IPS DF 4.7 (cell line): ENCODE measurements at regions not wholly inside any gene's neighbourhood (a gene's known extent, or its start where the extent isn't known, plus 50 kb on each side); places are given as distances from the start of the nearest gene placed in this dataset.
A peak's percentile ranks its signal among the peaks of the same experiment; 100 is the strongest.

Experiments
- DNase-seq: peaks from one replicate; pipeline ENCODE4 v3.0.0-alpha.2; 2013; ENCODE audit warnings: low spot score; ENCODE audit errors: extremely low read depth

- no peak for DNase-seq
Observed at GRCh38 chr18:5643288-5643687, 99.5 kb upstream of the EPB41L3 start.

GRCh38 chr18:5640939-5641338, 97.1 kb upstream of the EPB41L3 start:
- no peak for DNase-seq

GRCh38 chr18:5639131-5639530, 95.3 kb upstream of the EPB41L3 start:
- DNase-seq: no peak

- DNase-seq: no peak
Observed at GRCh38 chr18:5632041-5632440, 88.2 kb upstream of the EPB41L3 start.

GRCh38 chr18:5630900-5631413, 87.2 kb upstream of the EPB41L3 start:
- DNase-seq: no peak

GRCh38 chr18:5630057-5630899, 86.5 kb upstream of the EPB41L3 start:
- DNase-seq: no peak

GRCh38 chr18:5628512-5629255, 84.9 kb upstream of the EPB41L3 start:
- no peak for DNase-seq

- DNase-seq: no peak
Observed at GRCh38 chr18:5627776-5628511, 84.1 kb upstream of the EPB41L3 start.

GRCh38 chr18:5626130-5626880, 82.5 kb upstream of the EPB41L3 start:
- no peak for DNase-seq

GRCh38 chr18:5625076-5625475, 81.3 kb upstream of the EPB41L3 start:
- DNase-seq: peak; percentile 66

GRCh38 chr18:5622905-5623304, 79.1 kb upstream of the EPB41L3 start:
- no peak for DNase-seq

- DNase-seq: no peak
Observed at GRCh38 chr18:5620289-5620688, 76.5 kb upstream of the EPB41L3 start.

- DNase-seq: no peak
Observed at GRCh38 chr18:5619376-5619775, 75.6 kb upstream of the EPB41L3 start.

GRCh38 chr18:5618047-5618688, 74.4 kb upstream of the EPB41L3 start:
- DNase-seq: no peak

- no peak for DNase-seq
Observed at GRCh38 chr18:5611221-5611620, 67.4 kb upstream of the EPB41L3 start.

GRCh38 chr18:5608846-5609245, 65.0 kb upstream of the EPB41L3 start:
- no peak for DNase-seq

GRCh38 chr18:5606951-5607350, 63.2 kb upstream of the EPB41L3 start:
- no peak for DNase-seq

- DNase-seq: no peak
Observed at GRCh38 chr18:5604778-5605177, 61.0 kb upstream of the EPB41L3 start.

GRCh38 chr18:5603153-5603552, 59.4 kb upstream of the EPB41L3 start:
- DNase-seq: no peak

- no peak for DNase-seq
Observed at GRCh38 chr18:5601188-5601624, 57.4 kb upstream of the EPB41L3 start.
